HEK293 (cell line): ENCODE measurements at regions not wholly inside any gene's neighbourhood (a gene's known extent, or its start where the extent isn't known, plus 50 kb on each side); places are given as distances from the start of the nearest gene placed in this dataset.

Experiments used
- CTCF ChIA-PET: fragments of 350-600 bp; formaldehyde crosslinking; extraction: SDS; loops from one replicate; lab custom pipeline; 2021; ENCODE audit warnings: antibody characterized with exemption; lab: Yijun Ruan, JAX
- POLR2A ChIA-PET: fragments of 300-600 bp; formaldehyde crosslinking; extraction: SDS; loops from one replicate; lab custom pipeline; 2020; ENCODE audit warnings: antibody characterized with exemption, inconsistent platforms; lab: Yijun Ruan, JAX
- H3K27ac ChIP-seq: fragments of 200-500 bp; sonication (Bioruptor generic); 2 replicates; pipeline ENCODE4 v1.5.1; 2014; ENCODE audit warnings: low read depth, low read length, control low read depth, inconsistent platforms; ENCODE audit errors: extremely low read depth
- H3K36me3 ChIP-seq, 2 experiments: fragments of 200-500 bp in 1 of 2; sonication (Bioruptor generic) in 1 of 2; 1 replicate in 1 of 2; 2 replicates in 1 of 2; pipeline ENCODE4 v1.5.1; 2014 to 2017; ENCODE audit warnings: inconsistent platforms in 2 of 2, low read length in 2 of 2; ENCODE audit not compliant: control insufficient read depth in 2 of 2, insufficient read depth in 1 of 2
- H3K4me1 ChIP-seq: fragments of 200-500 bp; sonication (Bioruptor generic); 2 replicates; pipeline ENCODE4 v1.5.1; 2014; ENCODE audit warnings: mild to moderate bottlenecking, low read length, inconsistent platforms; ENCODE audit not compliant: control insufficient read depth, insufficient read depth
- H3K4me3 ChIP-seq: 2 replicates; pipeline ENCODE4 v1.5.1; 2011; ENCODE audit warnings: low read depth, mild to moderate bottlenecking, control low read depth, low read length, moderate library complexity
- H3K9me3 ChIP-seq: fragments of 200-500 bp; sonication (Bioruptor generic); 2 replicates; pipeline ENCODE4 v1.5.1; 2014; ENCODE audit warnings: low read depth, low read length, inconsistent platforms; ENCODE audit not compliant: control insufficient read depth, insufficient read depth
- BCL11A ChIP-seq: fragments of 450-650 bp; formaldehyde crosslinking; IDR thresholded peaks from 2 replicates; pipeline ENCODE4 v1.5.1; 2016; ENCODE audit warnings: low read depth, missing biosample characterization, missing genetic modification characterization
- GFI1B ChIP-seq: fragments of 450-650 bp; formaldehyde crosslinking; IDR thresholded peaks from 2 replicates; pipeline ENCODE4 v1.5.1; 2016; ENCODE audit warnings: missing biosample characterization, missing genetic modification characterization
- KLF1 ChIP-seq: fragments of 450-650 bp; formaldehyde crosslinking; IDR thresholded peaks from 2 replicates; pipeline ENCODE4 v1.5.1; 2016; ENCODE audit warnings: missing biosample characterization, missing genetic modification characterization
- KLF8 ChIP-seq: fragments of 450-650 bp; formaldehyde crosslinking; IDR thresholded peaks from 2 replicates; pipeline ENCODE4 v1.5.1; 2016; ENCODE audit warnings: missing biosample characterization, missing genetic modification characterization
- SCRT1 ChIP-seq: fragments of 450-650 bp; formaldehyde crosslinking; IDR thresholded peaks from 2 replicates; pipeline ENCODE4 v1.5.1; 2016; ENCODE audit warnings: missing biosample characterization, missing genetic modification characterization, borderline replicate concordance
- TRIM28 ChIP-seq: IDR thresholded peaks from 2 replicates; pipeline ENCODE4 v1.6.1; 2011; ENCODE audit warnings: low read length, control low read depth, borderline replicate concordance
- WT1 ChIP-seq: fragments of 450-650 bp; formaldehyde crosslinking; IDR thresholded peaks from 2 replicates; pipeline ENCODE4 v1.5.1; 2016; ENCODE audit warnings: missing biosample characterization, missing genetic modification characterization
- ZBTB21 ChIP-seq: fragments of 450-650 bp; formaldehyde crosslinking; IDR thresholded peaks from 2 replicates; pipeline ENCODE4 v1.5.1; 2017; ENCODE audit warnings: missing biosample characterization, missing genetic modification characterization
- ZNF292 ChIP-seq: fragments of 450-650 bp; formaldehyde crosslinking; IDR thresholded peaks from 2 replicates; pipeline ENCODE4 v1.5.1; 2016; ENCODE audit warnings: low read depth, missing biosample characterization, missing genetic modification characterization, borderline replicate concordance
- ZNF394 ChIP-seq: fragments of 450-650 bp; formaldehyde crosslinking; IDR thresholded peaks from 2 replicates; pipeline ENCODE4 v1.5.1; 2016; ENCODE audit warnings: missing biosample characterization, missing genetic modification characterization, mild to moderate bottlenecking, moderate library complexity, borderline replicate concordance
- ZNF416 ChIP-seq: fragments of 450-650 bp; formaldehyde crosslinking; IDR thresholded peaks from 2 replicates; pipeline ENCODE4 v1.5.1; 2016; ENCODE audit warnings: missing biosample characterization, missing genetic modification characterization
- ZNF48 ChIP-seq: fragments of 450-650 bp; formaldehyde crosslinking; IDR thresholded peaks from 2 replicates; pipeline ENCODE4 v1.5.1; 2016; ENCODE audit warnings: missing biosample characterization, missing genetic modification characterization
- ZNF529 ChIP-seq: fragments of 450-650 bp; formaldehyde crosslinking; IDR thresholded peaks from 2 replicates; pipeline ENCODE4 v1.5.1; 2017; ENCODE audit warnings: missing genetic modification characterization, missing biosample characterization; ENCODE audit not compliant: insufficient replicate concordance
- ZNF530 ChIP-seq: fragments of 450-650 bp; formaldehyde crosslinking; IDR thresholded peaks from 2 replicates; pipeline ENCODE4 v1.5.1; 2016; ENCODE audit warnings: low read depth, missing biosample characterization, missing genetic modification characterization
- ZNF548 ChIP-seq: fragments of 450-650 bp; formaldehyde crosslinking; IDR thresholded peaks from 2 replicates; pipeline ENCODE4 v1.5.1; 2016; ENCODE audit warnings: missing biosample characterization, missing genetic modification characterization
- ZNF664 ChIP-seq: fragments of 450-650 bp; formaldehyde crosslinking; IDR thresholded peaks from 2 replicates; pipeline ENCODE4 v1.5.1; 2016; ENCODE audit warnings: missing biosample characterization, missing genetic modification characterization
- ZNF76 ChIP-seq: fragments of 450-650 bp; formaldehyde crosslinking; IDR thresholded peaks from 2 replicates; pipeline ENCODE4; 2016; ENCODE audit warnings: low read depth, missing biosample characterization, missing genetic modification characterization, borderline replicate concordance
- ZNF776 ChIP-seq: fragments of 450-650 bp; formaldehyde crosslinking; IDR thresholded peaks from 2 replicates; pipeline ENCODE4 v1.5.0; 2017; ENCODE audit warnings: missing biosample characterization, missing genetic modification characterization, borderline replicate concordance
- ZSCAN16 ChIP-seq: fragments of 450-650 bp; formaldehyde crosslinking; IDR thresholded peaks from 2 replicates; pipeline ENCODE4 v1.5.1; 2016; ENCODE audit warnings: missing biosample characterization, missing genetic modification characterization
- ZSCAN23 ChIP-seq: fragments of 450-650 bp; formaldehyde crosslinking; IDR thresholded peaks from 2 replicates; pipeline ENCODE4 v1.5.1; 2016; ENCODE audit warnings: missing biosample characterization, missing genetic modification characterization
- ZXDB ChIP-seq: fragments of 450-650 bp; formaldehyde crosslinking; IDR thresholded peaks from 2 replicates; pipeline ENCODE4 v1.5.1; 2016; ENCODE audit warnings: missing biosample characterization, missing genetic modification characterization
- TF ChIP-seq, protein P1 (sequence below): fragments of 450-650 bp; formaldehyde crosslinking; IDR thresholded peaks from 2 replicates; pipeline ENCODE4 v1.5.1; 2016; ENCODE audit warnings: missing biosample characterization, missing genetic modification characterization
- TF ChIP-seq, protein P2 (sequence below): fragments of 450-650 bp; formaldehyde crosslinking; IDR thresholded peaks from 2 replicates; pipeline ENCODE4 v1.5.1; 2016; ENCODE audit warnings: missing biosample characterization, missing genetic modification characterization, borderline replicate concordance
- TF ChIP-seq, protein P3 (sequence below): fragments of 450-650 bp; formaldehyde crosslinking; IDR thresholded peaks from 2 replicates; pipeline ENCODE4 v1.5.1; 2016; ENCODE audit warnings: missing biosample characterization, missing genetic modification characterization

DNA sequence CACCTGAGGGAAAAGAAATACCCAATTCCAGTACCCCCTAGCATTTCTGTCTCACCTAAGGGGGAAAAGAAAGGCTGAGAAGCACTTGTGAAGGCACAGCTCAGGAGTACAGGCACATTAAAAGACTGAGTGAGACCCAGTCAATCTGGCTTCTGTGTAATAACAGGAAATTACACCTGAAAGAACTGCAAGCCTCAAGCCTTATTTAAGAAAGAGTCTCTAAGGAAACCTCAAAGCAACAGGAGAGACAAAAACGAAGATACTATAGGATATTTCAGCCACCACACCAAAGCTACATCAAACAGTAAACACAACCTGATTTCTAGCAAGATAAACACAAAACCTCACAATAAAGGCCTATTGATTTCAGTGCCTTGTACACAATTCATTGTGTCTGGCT lies 69.6 kb upstream of the CDK1 start (continued):
- no peak for TF ChIP-seq ZNF416 (tag by site-specific recombination)
- TF ChIP-seq, protein P1, sequence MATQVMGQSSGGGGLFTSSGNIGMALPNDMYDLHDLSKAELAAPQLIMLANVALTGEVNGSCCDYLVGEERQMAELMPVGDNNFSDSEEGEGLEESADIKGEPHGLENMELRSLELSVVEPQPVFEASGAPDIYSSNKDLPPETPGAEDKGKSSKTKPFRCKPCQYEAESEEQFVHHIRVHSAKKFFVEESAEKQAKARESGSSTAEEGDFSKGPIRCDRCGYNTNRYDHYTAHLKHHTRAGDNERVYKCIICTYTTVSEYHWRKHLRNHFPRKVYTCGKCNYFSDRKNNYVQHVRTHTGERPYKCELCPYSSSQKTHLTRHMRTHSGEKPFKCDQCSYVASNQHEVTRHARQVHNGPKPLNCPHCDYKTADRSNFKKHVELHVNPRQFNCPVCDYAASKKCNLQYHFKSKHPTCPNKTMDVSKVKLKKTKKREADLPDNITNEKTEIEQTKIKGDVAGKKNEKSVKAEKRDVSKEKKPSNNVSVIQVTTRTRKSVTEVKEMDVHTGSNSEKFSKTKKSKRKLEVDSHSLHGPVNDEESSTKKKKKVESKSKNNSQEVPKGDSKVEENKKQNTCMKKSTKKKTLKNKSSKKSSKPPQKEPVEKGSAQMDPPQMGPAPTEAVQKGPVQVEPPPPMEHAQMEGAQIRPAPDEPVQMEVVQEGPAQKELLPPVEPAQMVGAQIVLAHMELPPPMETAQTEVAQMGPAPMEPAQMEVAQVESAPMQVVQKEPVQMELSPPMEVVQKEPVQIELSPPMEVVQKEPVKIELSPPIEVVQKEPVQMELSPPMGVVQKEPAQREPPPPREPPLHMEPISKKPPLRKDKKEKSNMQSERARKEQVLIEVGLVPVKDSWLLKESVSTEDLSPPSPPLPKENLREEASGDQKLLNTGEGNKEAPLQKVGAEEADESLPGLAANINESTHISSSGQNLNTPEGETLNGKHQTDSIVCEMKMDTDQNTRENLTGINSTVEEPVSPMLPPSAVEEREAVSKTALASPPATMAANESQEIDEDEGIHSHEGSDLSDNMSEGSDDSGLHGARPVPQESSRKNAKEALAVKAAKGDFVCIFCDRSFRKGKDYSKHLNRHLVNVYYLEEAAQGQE (tag by site-specific recombination) = no peak
- no peak for TF ChIP-seq ZNF76 (tag by site-specific recombination)

DNA sequence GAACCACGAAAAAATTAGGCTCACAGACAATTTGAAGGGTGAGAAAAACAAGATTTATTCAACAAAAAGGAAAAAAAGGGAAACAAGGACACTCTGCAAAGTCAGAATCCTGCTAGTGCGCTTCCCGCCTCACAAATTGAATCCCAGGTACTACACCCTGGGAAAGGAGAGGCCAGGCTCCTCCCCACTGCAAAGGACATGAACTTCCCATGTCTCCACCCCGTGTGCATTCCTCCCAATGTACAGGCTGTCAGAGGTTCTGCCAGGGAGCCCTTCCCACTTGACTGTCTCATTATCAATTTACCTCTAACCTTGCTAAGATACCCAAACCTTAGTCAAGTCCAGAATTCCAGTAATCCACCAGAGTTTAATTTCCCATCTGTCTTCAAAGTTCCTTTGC lies 70.4 kb upstream of the CDK1 start:
- Histone ChIP-seq H3K4me3 (no peak overlapping the region), H3K4me1 (no peaks in the 10 kb centered on the region), H3K36me3 (no peaks in the 10 kb centered on the region), H3K27ac (no peak overlapping the region), H3K9me3 (no peaks in the 10 kb centered on the region)
- CTCF ChIA-PET = interaction anchor here (0.6 to 0.8 kb wide), 2 partner anchors 10 to 50 kb away, joined by 3 to 4 read pairs; no protein-coding TSS in a partner anchor
- POLR2A ChIA-PET = no interaction called here
- no peak for TF ChIP-seq GFI1B (tag by site-specific recombination)
- no peak for TF ChIP-seq ZNF292 (tag by site-specific recombination)
- no peak for TF ChIP-seq ZNF48 (tag by site-specific recombination)

DNA sequence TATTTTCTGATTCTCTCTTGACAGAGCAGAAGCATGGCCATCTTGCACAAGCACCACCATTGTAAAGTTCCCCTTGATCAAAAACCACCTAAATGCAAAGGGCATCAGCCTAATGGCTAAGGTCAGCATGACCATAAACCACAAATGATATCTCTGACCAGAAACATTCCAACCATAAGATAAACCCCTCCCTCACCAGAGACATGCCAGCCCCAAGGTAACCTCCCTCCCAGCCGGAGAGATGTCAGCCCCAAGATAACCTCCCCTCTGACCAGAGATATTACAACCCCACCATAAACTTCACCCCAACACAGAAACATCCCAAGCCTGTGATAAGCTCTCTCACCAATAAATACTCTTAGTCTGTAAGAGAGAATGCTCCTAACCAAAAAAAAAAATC lies 72.1 kb upstream of the CDK1 start:
- ChIA-PET POLR2A (no interaction called here), CTCF (interaction anchor here (1.0 kb wide), 1 partner anchor 57 kb away, joined by 7 read pairs; no protein-coding TSS in a partner anchor)
- no peak overlapping the region for H3K4me3 ChIP-seq
- TF ChIP-seq KLF8 (no peak), ZNF48 (tag by site-specific recombination) (no peak), ZNF776 (tag by site-specific recombination) (no peak), WT1 (tag by site-specific recombination) (no peak), KLF1 (tag by site-specific recombination) (no peak), ZBTB21 (tag by site-specific recombination) (no peak), ZNF394 (tag by site-specific recombination) (no peak), TRIM28 (no peak), BCL11A (tag by site-specific recombination) (no peak), ZNF548 (no peak), ZNF529 (tag by site-specific recombination) (no peak), ZSCAN16 (tag by site-specific recombination) (no peak), ZNF530 (tag by site-specific recombination) (no peak), ZNF664 (no peak), SCRT1 (tag by site-specific recombination) (no peak), ZXDB (tag by site-specific recombination) (no peak), ZSCAN23 (tag by site-specific recombination) (no peak)
- TF ChIP-seq, protein P2, sequence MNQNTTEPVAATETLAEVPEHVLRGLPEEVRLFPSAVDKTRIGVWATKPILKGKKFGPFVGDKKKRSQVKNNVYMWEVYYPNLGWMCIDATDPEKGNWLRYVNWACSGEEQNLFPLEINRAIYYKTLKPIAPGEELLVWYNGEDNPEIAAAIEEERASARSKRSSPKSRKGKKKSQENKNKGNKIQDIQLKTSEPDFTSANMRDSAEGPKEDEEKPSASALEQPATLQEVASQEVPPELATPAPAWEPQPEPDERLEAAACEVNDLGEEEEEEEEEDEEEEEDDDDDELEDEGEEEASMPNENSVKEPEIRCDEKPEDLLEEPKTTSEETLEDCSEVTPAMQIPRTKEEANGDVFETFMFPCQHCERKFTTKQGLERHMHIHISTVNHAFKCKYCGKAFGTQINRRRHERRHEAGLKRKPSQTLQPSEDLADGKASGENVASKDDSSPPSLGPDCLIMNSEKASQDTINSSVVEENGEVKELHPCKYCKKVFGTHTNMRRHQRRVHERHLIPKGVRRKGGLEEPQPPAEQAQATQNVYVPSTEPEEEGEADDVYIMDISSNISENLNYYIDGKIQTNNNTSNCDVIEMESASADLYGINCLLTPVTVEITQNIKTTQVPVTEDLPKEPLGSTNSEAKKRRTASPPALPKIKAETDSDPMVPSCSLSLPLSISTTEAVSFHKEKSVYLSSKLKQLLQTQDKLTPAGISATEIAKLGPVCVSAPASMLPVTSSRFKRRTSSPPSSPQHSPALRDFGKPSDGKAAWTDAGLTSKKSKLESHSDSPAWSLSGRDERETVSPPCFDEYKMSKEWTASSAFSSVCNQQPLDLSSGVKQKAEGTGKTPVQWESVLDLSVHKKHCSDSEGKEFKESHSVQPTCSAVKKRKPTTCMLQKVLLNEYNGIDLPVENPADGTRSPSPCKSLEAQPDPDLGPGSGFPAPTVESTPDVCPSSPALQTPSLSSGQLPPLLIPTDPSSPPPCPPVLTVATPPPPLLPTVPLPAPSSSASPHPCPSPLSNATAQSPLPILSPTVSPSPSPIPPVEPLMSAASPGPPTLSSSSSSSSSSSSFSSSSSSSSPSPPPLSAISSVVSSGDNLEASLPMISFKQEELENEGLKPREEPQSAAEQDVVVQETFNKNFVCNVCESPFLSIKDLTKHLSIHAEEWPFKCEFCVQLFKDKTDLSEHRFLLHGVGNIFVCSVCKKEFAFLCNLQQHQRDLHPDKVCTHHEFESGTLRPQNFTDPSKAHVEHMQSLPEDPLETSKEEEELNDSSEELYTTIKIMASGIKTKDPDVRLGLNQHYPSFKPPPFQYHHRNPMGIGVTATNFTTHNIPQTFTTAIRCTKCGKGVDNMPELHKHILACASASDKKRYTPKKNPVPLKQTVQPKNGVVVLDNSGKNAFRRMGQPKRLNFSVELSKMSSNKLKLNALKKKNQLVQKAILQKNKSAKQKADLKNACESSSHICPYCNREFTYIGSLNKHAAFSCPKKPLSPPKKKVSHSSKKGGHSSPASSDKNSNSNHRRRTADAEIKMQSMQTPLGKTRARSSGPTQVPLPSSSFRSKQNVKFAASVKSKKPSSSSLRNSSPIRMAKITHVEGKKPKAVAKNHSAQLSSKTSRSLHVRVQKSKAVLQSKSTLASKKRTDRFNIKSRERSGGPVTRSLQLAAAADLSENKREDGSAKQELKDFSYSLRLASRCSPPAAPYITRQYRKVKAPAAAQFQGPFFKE (tag by site-specific recombination) = no peak
- TF ChIP-seq, protein P3, sequence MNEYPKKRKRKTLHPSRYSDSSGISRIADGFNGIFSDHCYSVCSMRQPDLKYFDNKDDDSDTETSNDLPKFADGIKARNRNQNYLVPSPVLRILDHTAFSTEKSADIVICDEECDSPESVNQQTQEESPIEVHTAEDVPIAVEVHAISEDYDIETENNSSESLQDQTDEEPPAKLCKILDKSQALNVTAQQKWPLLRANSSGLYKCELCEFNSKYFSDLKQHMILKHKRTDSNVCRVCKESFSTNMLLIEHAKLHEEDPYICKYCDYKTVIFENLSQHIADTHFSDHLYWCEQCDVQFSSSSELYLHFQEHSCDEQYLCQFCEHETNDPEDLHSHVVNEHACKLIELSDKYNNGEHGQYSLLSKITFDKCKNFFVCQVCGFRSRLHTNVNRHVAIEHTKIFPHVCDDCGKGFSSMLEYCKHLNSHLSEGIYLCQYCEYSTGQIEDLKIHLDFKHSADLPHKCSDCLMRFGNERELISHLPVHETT = no peak

More for the DNA sequence above, 72.1 kb upstream of the CDK1 start:
- H3K36me3 ChIP-seq = no peaks in the 10 kb centered on the region
- H3K9me3 ChIP-seq = no peaks in the 10 kb centered on the region
- no peaks in the 10 kb centered on the region for H3K4me1 ChIP-seq
- no peak overlapping the region for H3K27ac ChIP-seq
